Skeletal muscle tissue (tissue), 3 donors: ENCODE measurements at regions not wholly inside any gene's neighbourhood (a gene's known extent, or its start where the extent isn't known, plus 50 kb on each side); places are given as distances from the start of the nearest gene placed in this dataset.

Experiments used
- H3K27ac ChIP-seq: one replicate; pipeline ENCODE4 v1.7.0; 2013; ENCODE audit warnings: mild to moderate bottlenecking, low read depth, low read length, inconsistent platforms
- H3K27me3 ChIP-seq, 3 donors: one replicate each; pipeline ENCODE4 v1.7.0; 2013; ENCODE audit warnings: low read length in 3 of 3; ENCODE audit not compliant: control insufficient read depth in 3 of 3, insufficient read depth in 3 of 3
- H3K36me3 ChIP-seq, 3 donors: one replicate each; pipeline ENCODE4 v1.7.0; 2013; ENCODE audit warnings: low read length in 3 of 3; ENCODE audit not compliant: control insufficient read depth in 3 of 3, insufficient read depth in 3 of 3
- H3K4me1 ChIP-seq, 3 donors: one replicate each; pipeline ENCODE4 v1.7.0; 2013; ENCODE audit warnings: low read length in 3 of 3, mild to moderate bottlenecking in 3 of 3; ENCODE audit not compliant: control insufficient read depth in 3 of 3, insufficient read depth in 3 of 3
- H3K4me3 ChIP-seq, 3 donors: one replicate each; pipeline ENCODE4 v1.7.0; 2013; ENCODE audit warnings: low read length in 3 of 3
- H3K9ac ChIP-seq, 3 donors: one replicate each; pipeline ENCODE4 v1.7.0; 2013; ENCODE audit warnings: low read length in 3 of 3, mild to moderate bottlenecking in 3 of 3, moderate library complexity in 2 of 3, low read depth in 1 of 3
- H3K9me3 ChIP-seq, 3 donors: one replicate each; pipeline ENCODE4 v1.7.0; 2013; ENCODE audit warnings: low read length in 3 of 3; ENCODE audit not compliant: control insufficient read depth in 3 of 3
- donor health status: Osteomylitis.

GRCh38 chr2:128646091-128646490, 327.4 kb upstream of the HS6ST1 start:
- no peaks in the 10 kb centered on the region for H3K36me3 ChIP-seq
- H3K4me3 ChIP-seq = no peak overlapping the region
- no peaks in the 10 kb centered on the region for H3K4me1 ChIP-seq
- H3K9ac ChIP-seq = no peak overlapping the region
- H3K27me3 ChIP-seq = peaks cover 0 to 3% (median 0%) of the 10 kb centered on the region in 3 donors
- no peak overlapping the region for H3K27ac ChIP-seq
- H3K9me3 ChIP-seq = no peaks in the 10 kb centered on the region

- no peaks in the 10 kb centered on the region for H3K4me1 ChIP-seq
- no peak overlapping the region for H3K9ac ChIP-seq
- H3K4me3 ChIP-seq = no peak overlapping the region
- no peaks in the 10 kb centered on the region for H3K9me3 ChIP-seq
- H3K27ac ChIP-seq = no peak overlapping the region
- no peaks in the 10 kb centered on the region for H3K36me3 ChIP-seq
- H3K27me3 ChIP-seq = peaks cover 0 to 3% (median 0%) of the 10 kb centered on the region in 3 donors
Measured at GRCh38 chr2:128646691-128647090, 328.0 kb upstream of the HS6ST1 start.

GRCh38 chr2:128651000-128651399, 332.3 kb upstream of the HS6ST1 start:
- Histone ChIP-seq H3K9ac (no peak overlapping the region), H3K4me1 (no peaks in the 10 kb centered on the region), H3K36me3 (no peaks in the 10 kb centered on the region), H3K9me3 (no peaks in the 10 kb centered on the region), H3K27ac (no peak overlapping the region), H3K27me3 (peaks cover 0 to 3% (median 0%) of the 10 kb centered on the region in 3 donors), H3K4me3 (no peak overlapping the region)

- Histone ChIP-seq H3K36me3 (no peaks in the 10 kb centered on the region), H3K9ac (no peak overlapping the region), H3K4me3 (no peak overlapping the region), H3K27me3 (no peaks in the 10 kb centered on the region), H3K27ac (no peak overlapping the region), H3K9me3 (no peaks in the 10 kb centered on the region), H3K4me1 (no peaks in the 10 kb centered on the region)
Measured at GRCh38 chr2:128654408-128654807, 335.7 kb upstream of the HS6ST1 start.

GRCh38 chr2:128660836-128661235, 342.2 kb upstream of the HS6ST1 start:
- no peaks in the 10 kb centered on the region for H3K4me1 ChIP-seq
- H3K4me3 ChIP-seq = no peak overlapping the region
- H3K36me3 ChIP-seq = no peaks in the 10 kb centered on the region
- no peaks in the 10 kb centered on the region for H3K9me3 ChIP-seq
- no peak overlapping the region for H3K9ac ChIP-seq
- no peak overlapping the region for H3K27ac ChIP-seq
- peaks cover 0 to 10% (median 8%) of the 10 kb centered on the region in 3 donors for H3K27me3 ChIP-seq

GRCh38 chr2:128661311-128661710, 342.6 kb upstream of the HS6ST1 start:
- Histone ChIP-seq H3K36me3 (no peaks in the 10 kb centered on the region), H3K4me1 (no peaks in the 10 kb centered on the region), H3K9me3 (no peaks in the 10 kb centered on the region), H3K4me3 (no peak overlapping the region), H3K9ac (no peak overlapping the region), H3K27ac (no peak overlapping the region), H3K27me3 (peaks cover 0 to 10% (median 8%) of the 10 kb centered on the region in 3 donors)

GRCh38 chr2:128662051-128662471, 343.4 kb upstream of the HS6ST1 start:
- no peaks in the 10 kb centered on the region for H3K9me3 ChIP-seq
- no peak overlapping the region for H3K9ac ChIP-seq

GRCh38 chr2:128663371-128664050, 344.8 kb upstream of the HS6ST1 start:
- no peak overlapping the region for H3K9ac ChIP-seq
- H3K4me3 ChIP-seq = no peak overlapping the region
- H3K9me3 ChIP-seq = no peaks in the 10 kb centered on the region
- H3K36me3 ChIP-seq = no peaks in the 10 kb centered on the region
- peaks cover 0 to 14% (median 10%) of the 10 kb centered on the region in 3 donors for H3K27me3 ChIP-seq
- H3K4me1 ChIP-seq = no peaks in the 10 kb centered on the region
- H3K27ac ChIP-seq = no peak overlapping the region

More at GRCh38 chr2:128662051-128662471, 343.4 kb upstream of the HS6ST1 start:
- Histone ChIP-seq H3K27me3 (peaks cover 0 to 12% (median 10%) of the 10 kb centered on the region in 3 donors), H3K36me3 (no peaks in the 10 kb centered on the region), H3K4me3 (no peak overlapping the region), H3K4me1 (no peaks in the 10 kb centered on the region), H3K27ac (no peak overlapping the region)

GRCh38 chr2:128664499-128664971, 345.9 kb upstream of the HS6ST1 start:
- Histone ChIP-seq H3K27me3 (peaks cover 0 to 14% (median 10%) of the 10 kb centered on the region in 3 donors), H3K27ac (no peak overlapping the region), H3K36me3 (no peaks in the 10 kb centered on the region), H3K4me1 (no peaks in the 10 kb centered on the region), H3K9me3 (no peaks in the 10 kb centered on the region), H3K9ac (no peak overlapping the region), H3K4me3 (no peak overlapping the region)

- no peaks in the 10 kb centered on the region for H3K36me3 ChIP-seq
- H3K9me3 ChIP-seq = no peaks in the 10 kb centered on the region
- no peak overlapping the region for H3K27ac ChIP-seq
- no peak overlapping the region for H3K4me3 ChIP-seq
- no peaks in the 10 kb centered on the region for H3K4me1 ChIP-seq
- no peak overlapping the region for H3K9ac ChIP-seq
- H3K27me3 ChIP-seq = peaks cover 0 to 14% (median 10%) of the 10 kb centered on the region in 3 donors
Measured at GRCh38 chr2:128665113-128665512, 346.4 kb upstream of the HS6ST1 start.
